ENCODE measurements at regions not wholly inside any gene's neighbourhood (a gene's known extent, or its start where the extent isn't known, plus 50 kb on each side); places are given as distances from the start of the nearest gene placed in this dataset.
"Not testable (repeated sequence)": the region's sequence is repeated elsewhere in the genome, so short reads cannot be mapped to it uniquely, and the experiment has no call there.

- no peaks in the 10 kb centered on the region for H3K9me3 ChIP-seq (ENCODE audit: control insufficient read depth in 2 of 2, low read length in 2 of 2)
- H3K4me3 ChIP-seq (ENCODE audit: low read length in 2 of 2) = no peak overlapping the region
- no peak overlapping the region for H3K27ac ChIP-seq (ENCODE audit: low read depth in 2 of 2, low read length in 2 of 2)
- H3K27me3 ChIP-seq (ENCODE audit: control insufficient read depth in 2 of 2, insufficient read depth in 2 of 2, low read length in 2 of 2) = no peaks in the 10 kb centered on the region
- no peaks in the 10 kb centered on the region for H3K4me1 ChIP-seq (ENCODE audit: control insufficient read depth in 2 of 2, insufficient read depth in 2 of 2, low read length in 2 of 2)
- H3K9ac ChIP-seq (ENCODE audit: low read depth in 1 of 2, low read length in 2 of 2) = no peak overlapping the region
- no peaks in the 10 kb centered on the region for H3K36me3 ChIP-seq (ENCODE audit: control insufficient read depth in 2 of 2, insufficient read depth in 2 of 2, low read length in 2 of 2)
Observed at GRCh38 chr20:56780266-56780665, 151.2 kb downstream of the TFAP2C start.

DNA sequence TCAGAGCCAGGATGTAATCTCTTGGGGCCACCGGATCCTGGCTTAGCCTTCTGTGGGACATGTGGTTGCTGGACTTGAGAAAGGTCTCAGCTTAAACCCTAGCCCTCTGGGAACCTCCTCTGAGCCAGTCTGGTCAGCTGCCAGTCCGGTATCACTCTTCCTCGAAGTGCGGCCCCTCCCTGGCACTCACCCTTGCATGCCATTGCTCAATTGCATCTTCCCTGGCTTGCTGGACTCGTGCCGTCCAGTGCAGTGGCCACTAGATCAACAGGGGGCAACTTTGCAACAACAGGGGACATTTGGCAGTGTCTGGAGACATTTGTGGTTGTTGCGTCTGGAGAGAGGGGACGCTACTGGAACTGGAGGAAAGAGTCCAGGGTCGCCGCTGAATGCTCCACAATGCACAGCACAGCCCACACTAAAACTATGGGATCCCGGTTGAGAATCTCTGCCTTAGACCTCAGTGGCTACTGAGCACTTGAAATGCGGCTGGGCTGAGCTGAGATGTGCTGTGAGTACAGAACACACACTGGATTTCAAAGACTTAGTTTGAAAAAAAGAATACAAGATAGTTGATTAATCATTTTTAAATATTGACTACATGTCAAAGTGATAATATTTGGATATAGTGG lies 152.1 kb downstream of the TFAP2C start:
- Histone ChIP-seq H3K27me3 (ENCODE audit: control insufficient read depth in 2 of 2, insufficient read depth in 2 of 2, low read length in 2 of 2) (no peaks in the 10 kb centered on the region), H3K9me3 (ENCODE audit: control insufficient read depth in 2 of 2, low read length in 2 of 2) (no peaks in the 10 kb centered on the region), H3K36me3 (ENCODE audit: control insufficient read depth in 2 of 2, insufficient read depth in 2 of 2, low read length in 2 of 2) (no peaks in the 10 kb centered on the region)

DNA sequence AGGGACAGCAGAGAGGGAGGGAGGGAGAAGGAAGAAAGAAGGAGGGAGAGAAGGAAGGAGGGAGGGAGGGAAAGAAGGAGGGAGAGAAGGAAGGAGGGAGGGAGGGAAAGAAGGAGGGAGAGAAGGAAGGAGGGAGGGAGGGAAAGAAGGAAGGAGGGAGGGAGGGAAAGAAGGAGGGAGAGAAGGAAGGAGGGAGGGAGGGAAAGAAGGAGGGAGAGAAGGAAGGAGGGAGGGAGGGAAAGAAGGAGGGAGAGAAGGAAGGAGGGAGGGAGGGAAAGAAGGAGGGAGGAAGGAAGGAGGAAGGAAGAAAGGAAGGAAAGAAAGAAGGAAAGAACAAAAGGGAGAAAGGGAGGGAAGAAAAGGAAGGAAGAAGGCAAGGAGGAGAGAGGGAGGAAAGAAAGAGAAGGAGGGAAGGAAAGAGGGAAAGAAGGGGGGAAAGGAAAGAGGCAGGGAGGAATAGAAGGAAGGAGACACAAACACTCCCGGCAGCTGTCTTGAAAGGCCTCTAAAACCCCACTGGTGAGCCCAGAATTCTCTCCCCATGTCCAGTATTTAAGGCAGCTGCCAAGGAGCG lies 153.0 kb downstream of the TFAP2C start:
- H3K4me3 ChIP-seq (ENCODE audit: low read length in 2 of 2); H3K9me3 ChIP-seq (ENCODE audit: control insufficient read depth in 2 of 2, low read length in 2 of 2); H3K36me3 ChIP-seq (ENCODE audit: control insufficient read depth in 2 of 2, insufficient read depth in 2 of 2, low read length in 2 of 2); H3K27me3 ChIP-seq (ENCODE audit: control insufficient read depth in 2 of 2, insufficient read depth in 2 of 2, low read length in 2 of 2); H3K27ac ChIP-seq (ENCODE audit: low read depth in 2 of 2, low read length in 2 of 2); H3K9ac ChIP-seq (ENCODE audit: low read depth in 1 of 2, low read length in 2 of 2); H3K4me1 ChIP-seq (ENCODE audit: control insufficient read depth in 2 of 2, insufficient read depth in 2 of 2, low read length in 2 of 2): not testable (repeated sequence)

More for the DNA sequence above, 152.1 kb downstream of the TFAP2C start:
- H3K9ac ChIP-seq (ENCODE audit: low read depth in 1 of 2, low read length in 2 of 2) = no peak overlapping the region
- no peak overlapping the region for H3K27ac ChIP-seq (ENCODE audit: low read depth in 2 of 2, low read length in 2 of 2)
- no peaks in the 10 kb centered on the region for H3K4me1 ChIP-seq (ENCODE audit: control insufficient read depth in 2 of 2, insufficient read depth in 2 of 2, low read length in 2 of 2)
- no peak overlapping the region for H3K4me3 ChIP-seq (ENCODE audit: low read length in 2 of 2)

- H3K4me3 ChIP-seq (ENCODE audit: low read length in 2 of 2); H3K9me3 ChIP-seq (ENCODE audit: control insufficient read depth in 2 of 2, low read length in 2 of 2); H3K36me3 ChIP-seq (ENCODE audit: control insufficient read depth in 2 of 2, insufficient read depth in 2 of 2, low read length in 2 of 2); H3K27me3 ChIP-seq (ENCODE audit: control insufficient read depth in 2 of 2, insufficient read depth in 2 of 2, low read length in 2 of 2); H3K27ac ChIP-seq (ENCODE audit: low read depth in 2 of 2, low read length in 2 of 2); H3K4me1 ChIP-seq (ENCODE audit: control insufficient read depth in 2 of 2, insufficient read depth in 2 of 2, low read length in 2 of 2); H3K9ac ChIP-seq (ENCODE audit: low read depth in 1 of 2, low read length in 2 of 2): not testable (repeated sequence)
Observed at GRCh38 chr20:56782814-56783213, 153.7 kb downstream of the TFAP2C start.

DNA sequence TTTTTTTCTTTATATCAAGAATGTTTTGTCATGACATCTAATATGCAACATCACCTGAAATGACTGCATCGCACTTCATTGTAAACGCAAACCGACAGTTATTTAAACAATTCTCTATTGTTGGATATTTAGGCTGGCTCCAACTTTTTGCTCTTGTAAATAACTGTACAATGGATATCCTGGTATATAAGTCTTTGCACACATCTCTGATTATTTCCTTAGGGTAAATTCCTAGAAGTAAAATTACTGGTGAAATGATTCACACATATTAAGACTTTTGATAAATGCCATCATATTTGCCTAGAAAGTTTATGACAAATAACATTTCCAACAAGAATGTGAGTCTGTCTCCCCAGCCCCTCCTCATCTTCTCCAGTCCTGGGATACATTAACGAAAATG lies 154.7 kb downstream of the TFAP2C start:
- Histone ChIP-seq H3K4me3 (ENCODE audit: low read length in 2 of 2) (no peak overlapping the region), H3K4me1 (ENCODE audit: control insufficient read depth in 2 of 2, insufficient read depth in 2 of 2, low read length in 2 of 2) (peaks cover 0 to 4% of the 10 kb centered on the region in 2 donors), H3K27ac (ENCODE audit: low read depth in 2 of 2, low read length in 2 of 2) (no peak overlapping the region), H3K9ac (ENCODE audit: low read depth in 1 of 2, low read length in 2 of 2) (no peak overlapping the region), H3K9me3 (ENCODE audit: control insufficient read depth in 2 of 2, low read length in 2 of 2) (no peaks in the 10 kb centered on the region), H3K36me3 (ENCODE audit: control insufficient read depth in 2 of 2, insufficient read depth in 2 of 2, low read length in 2 of 2) (no peaks in the 10 kb centered on the region), H3K27me3 (ENCODE audit: control insufficient read depth in 2 of 2, insufficient read depth in 2 of 2, low read length in 2 of 2) (no peaks in the 10 kb centered on the region)

- Histone ChIP-seq H3K4me3 (ENCODE audit: low read length in 2 of 2) (no peak overlapping the region), H3K27me3 (ENCODE audit: control insufficient read depth in 2 of 2, insufficient read depth in 2 of 2, low read length in 2 of 2) (no peaks in the 10 kb centered on the region), H3K9me3 (ENCODE audit: control insufficient read depth in 2 of 2, low read length in 2 of 2) (no peaks in the 10 kb centered on the region), H3K9ac (ENCODE audit: low read depth in 1 of 2, low read length in 2 of 2) (no peak overlapping the region), H3K36me3 (ENCODE audit: control insufficient read depth in 2 of 2, insufficient read depth in 2 of 2, low read length in 2 of 2) (no peaks in the 10 kb centered on the region), H3K4me1 (ENCODE audit: control insufficient read depth in 2 of 2, insufficient read depth in 2 of 2, low read length in 2 of 2) (peaks cover 0 to 4% of the 10 kb centered on the region in 2 donors), H3K27ac (ENCODE audit: low read depth in 2 of 2, low read length in 2 of 2) (no peak overlapping the region)
Observed at GRCh38 chr20:56786503-56786902, 157.4 kb downstream of the TFAP2C start.

GRCh38 chr20:56788041-56788670 lies 159.1 kb downstream of the TFAP2C start:
- no peaks in the 10 kb centered on the region for H3K9me3 ChIP-seq (ENCODE audit: control insufficient read depth in 2 of 2, low read length in 2 of 2)
- H3K27ac ChIP-seq (ENCODE audit: low read depth in 2 of 2, low read length in 2 of 2) = no peak overlapping the region
- no peaks in the 10 kb centered on the region for H3K27me3 ChIP-seq (ENCODE audit: control insufficient read depth in 2 of 2, insufficient read depth in 2 of 2, low read length in 2 of 2)
- no peak overlapping the region for H3K4me3 ChIP-seq (ENCODE audit: low read length in 2 of 2)
- peaks cover 0 to 4% of the 10 kb centered on the region in 2 donors for H3K4me1 ChIP-seq (ENCODE audit: control insufficient read depth in 2 of 2, insufficient read depth in 2 of 2, low read length in 2 of 2)
- no peaks in the 10 kb centered on the region for H3K36me3 ChIP-seq (ENCODE audit: control insufficient read depth in 2 of 2, insufficient read depth in 2 of 2, low read length in 2 of 2)
- no peak overlapping the region for H3K9ac ChIP-seq (ENCODE audit: low read depth in 1 of 2, low read length in 2 of 2)

DNA sequence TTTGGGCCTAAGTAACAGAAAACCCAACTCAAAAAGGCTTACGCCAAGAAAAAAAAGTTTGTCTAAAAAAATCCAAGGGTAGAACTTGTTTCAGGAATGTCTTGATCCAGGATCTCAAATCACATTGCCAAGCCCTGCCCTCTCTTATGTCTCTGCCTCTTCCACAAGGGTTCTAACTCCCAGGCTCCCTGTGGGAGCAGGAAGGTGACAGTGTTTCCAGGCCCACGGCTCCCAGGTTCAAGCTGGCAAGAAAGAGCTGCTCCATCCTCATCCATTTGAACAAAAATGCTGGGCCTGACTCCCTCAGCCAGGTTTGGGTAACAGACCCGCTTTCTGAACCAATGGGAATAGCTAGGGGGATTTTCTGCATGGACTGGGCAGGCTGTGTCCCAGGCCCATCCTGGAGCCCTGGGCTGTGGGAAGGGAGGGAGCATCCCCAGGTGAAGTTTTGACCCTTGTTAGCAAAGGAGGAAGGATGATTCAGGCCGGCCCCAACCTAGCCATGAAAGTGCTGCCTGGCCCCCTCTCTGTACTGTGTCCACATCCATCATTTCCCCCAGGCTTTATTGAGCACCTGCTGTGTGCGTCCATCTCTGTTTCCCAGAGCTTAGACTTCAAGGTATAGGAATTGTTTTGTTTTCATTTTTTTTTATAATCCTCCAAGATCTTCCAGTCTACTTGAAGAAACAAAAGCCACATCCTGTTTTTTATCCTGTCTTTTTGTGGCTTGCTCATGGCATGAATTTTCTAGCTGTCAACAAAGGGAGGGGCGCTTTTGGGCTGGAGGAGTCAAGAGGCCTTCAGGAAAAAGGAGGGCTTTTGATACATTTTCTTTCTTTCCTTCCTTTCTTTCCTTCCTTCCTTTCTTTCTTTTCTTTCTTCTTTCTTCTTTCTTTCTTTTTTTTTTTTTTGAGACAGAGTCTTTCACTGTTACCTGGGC lies 159.8 kb downstream of the TFAP2C start:
- no peak overlapping the region for H3K9ac ChIP-seq (ENCODE audit: low read depth in 1 of 2, low read length in 2 of 2)
- no peaks in the 10 kb centered on the region for H3K9me3 ChIP-seq (ENCODE audit: control insufficient read depth in 2 of 2, low read length in 2 of 2)
- H3K4me3 ChIP-seq (ENCODE audit: low read length in 2 of 2) = no peak overlapping the region
- no peaks in the 10 kb centered on the region for H3K36me3 ChIP-seq (ENCODE audit: control insufficient read depth in 2 of 2, insufficient read depth in 2 of 2, low read length in 2 of 2)
- H3K27ac ChIP-seq (ENCODE audit: low read depth in 2 of 2, low read length in 2 of 2) = no peak overlapping the region
- H3K4me1 ChIP-seq (ENCODE audit: control insufficient read depth in 2 of 2, insufficient read depth in 2 of 2, low read length in 2 of 2) = peaks cover 0 to 4% of the 10 kb centered on the region in 2 donors
- H3K27me3 ChIP-seq (ENCODE audit: control insufficient read depth in 2 of 2, insufficient read depth in 2 of 2, low read length in 2 of 2) = no peaks in the 10 kb centered on the region

DNA sequence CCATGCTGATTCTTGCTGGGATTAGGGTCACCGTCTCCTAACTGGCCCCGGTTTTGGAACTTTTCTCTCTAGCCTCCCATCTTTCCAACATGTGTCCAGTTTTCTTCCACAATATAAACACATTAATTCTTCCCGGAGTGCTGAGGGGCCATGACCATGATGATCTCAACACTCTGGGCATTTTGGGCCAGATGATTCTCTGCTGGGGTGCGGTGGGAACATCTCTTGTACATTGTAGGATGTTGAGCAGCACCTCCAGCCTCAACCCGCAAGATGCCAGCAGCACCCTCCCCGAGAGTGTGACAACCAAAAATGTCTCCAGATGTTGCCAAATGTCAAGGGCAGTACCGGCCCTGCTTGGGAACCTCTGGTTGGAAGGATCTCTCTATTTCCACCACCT lies 164.8 kb downstream of the TFAP2C start:
- no peaks in the 10 kb centered on the region for H3K27me3 ChIP-seq (ENCODE audit: control insufficient read depth in 2 of 2, insufficient read depth in 2 of 2, low read length in 2 of 2)
- H3K9ac ChIP-seq (ENCODE audit: low read depth in 1 of 2, low read length in 2 of 2) = no peak overlapping the region
- no peak overlapping the region for H3K27ac ChIP-seq (ENCODE audit: low read depth in 2 of 2, low read length in 2 of 2)
- H3K4me1 ChIP-seq (ENCODE audit: control insufficient read depth in 2 of 2, insufficient read depth in 2 of 2, low read length in 2 of 2) = no peaks in the 10 kb centered on the region
- H3K36me3 ChIP-seq (ENCODE audit: control insufficient read depth in 2 of 2, insufficient read depth in 2 of 2, low read length in 2 of 2) = no peaks in the 10 kb centered on the region
- no peaks in the 10 kb centered on the region for H3K9me3 ChIP-seq (ENCODE audit: control insufficient read depth in 2 of 2, low read length in 2 of 2)
- no peak overlapping the region for H3K4me3 ChIP-seq (ENCODE audit: low read length in 2 of 2)

DNA sequence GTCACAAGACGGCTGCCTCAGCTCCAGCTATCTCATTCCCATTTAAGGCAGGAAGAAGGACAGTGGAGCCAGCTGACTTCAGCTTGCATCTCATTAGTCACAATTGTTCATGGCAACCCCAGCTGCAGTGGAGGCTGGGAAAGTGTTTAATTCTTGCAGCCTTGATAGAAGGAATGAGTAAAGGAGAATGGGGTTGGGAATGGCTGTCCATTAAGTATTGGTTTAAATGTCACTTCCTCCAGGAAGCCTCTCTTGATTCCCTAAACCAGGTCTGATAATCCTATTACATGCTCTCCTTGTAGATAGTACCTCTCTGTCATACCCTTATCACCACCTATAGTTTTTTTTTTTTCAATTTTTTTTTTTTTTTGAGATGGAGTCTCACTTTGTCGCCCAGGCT lies 166.4 kb downstream of the TFAP2C start:
- H3K36me3 ChIP-seq (ENCODE audit: control insufficient read depth in 2 of 2, insufficient read depth in 2 of 2, low read length in 2 of 2) = no peaks in the 10 kb centered on the region
- H3K9ac ChIP-seq (ENCODE audit: low read depth in 1 of 2, low read length in 2 of 2) = no peak overlapping the region
- no peaks in the 10 kb centered on the region for H3K27me3 ChIP-seq (ENCODE audit: control insufficient read depth in 2 of 2, insufficient read depth in 2 of 2, low read length in 2 of 2)
- no peaks in the 10 kb centered on the region for H3K4me1 ChIP-seq (ENCODE audit: control insufficient read depth in 2 of 2, insufficient read depth in 2 of 2, low read length in 2 of 2)
- H3K4me3 ChIP-seq (ENCODE audit: low read length in 2 of 2) = no peak overlapping the region
- no peak overlapping the region for H3K27ac ChIP-seq (ENCODE audit: low read depth in 2 of 2, low read length in 2 of 2)
- no peaks in the 10 kb centered on the region for H3K9me3 ChIP-seq (ENCODE audit: control insufficient read depth in 2 of 2, low read length in 2 of 2)

All from mucosa of rectum (tissue), 2 donors.